ENCODE measurements at regions not wholly inside any gene's neighbourhood (a gene's known extent, or its start where the extent isn't known, plus 50 kb on each side); places are given as distances from the start of the nearest gene placed in this dataset.

- no peak for TF ChIP-seq TOX (CRISPR knock-in tag; IDR thresholded peaks at IDR 0.05; ENCODE audit: borderline replicate concordance)
- no peak for TF ChIP-seq PPARA (CRISPR knock-in tag; IDR thresholded peaks at IDR 0.05; ENCODE audit: borderline replicate concordance)
Observed at GRCh38 chr7:40959955-40960354, 742.9 kb downstream of the INHBA start.

Data from SK-N-SH treated with all-trans-retinoic acid at 6 μM for 48 hours (cell line).